ENCODE measurements at regions not wholly inside any gene's neighbourhood (a gene's known extent, or its start where the extent isn't known, plus 50 kb on each side); places are given as distances from the start of the nearest gene placed in this dataset.

DNA sequence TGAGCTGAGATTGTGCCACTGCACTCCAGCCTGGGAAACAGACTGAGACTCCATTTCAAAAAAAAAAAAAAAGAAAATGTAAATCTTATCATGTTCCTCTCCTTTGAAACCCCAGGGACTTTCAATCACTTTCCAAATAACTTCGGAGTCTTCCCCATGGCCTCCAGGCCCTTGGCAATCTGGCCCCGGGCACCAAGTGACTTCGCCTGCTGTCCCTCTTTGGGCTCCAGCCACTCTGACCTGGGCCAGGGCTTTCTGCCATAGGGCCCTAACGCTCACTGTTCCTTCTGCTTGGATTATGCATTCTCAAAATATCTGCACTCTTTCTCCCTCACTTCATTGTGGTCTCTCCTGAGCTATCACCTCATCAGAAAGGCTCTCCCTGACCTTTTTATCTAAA is 260.9 kb downstream of the KLF13 start:
- TF ChIP-seq, protein P1, sequence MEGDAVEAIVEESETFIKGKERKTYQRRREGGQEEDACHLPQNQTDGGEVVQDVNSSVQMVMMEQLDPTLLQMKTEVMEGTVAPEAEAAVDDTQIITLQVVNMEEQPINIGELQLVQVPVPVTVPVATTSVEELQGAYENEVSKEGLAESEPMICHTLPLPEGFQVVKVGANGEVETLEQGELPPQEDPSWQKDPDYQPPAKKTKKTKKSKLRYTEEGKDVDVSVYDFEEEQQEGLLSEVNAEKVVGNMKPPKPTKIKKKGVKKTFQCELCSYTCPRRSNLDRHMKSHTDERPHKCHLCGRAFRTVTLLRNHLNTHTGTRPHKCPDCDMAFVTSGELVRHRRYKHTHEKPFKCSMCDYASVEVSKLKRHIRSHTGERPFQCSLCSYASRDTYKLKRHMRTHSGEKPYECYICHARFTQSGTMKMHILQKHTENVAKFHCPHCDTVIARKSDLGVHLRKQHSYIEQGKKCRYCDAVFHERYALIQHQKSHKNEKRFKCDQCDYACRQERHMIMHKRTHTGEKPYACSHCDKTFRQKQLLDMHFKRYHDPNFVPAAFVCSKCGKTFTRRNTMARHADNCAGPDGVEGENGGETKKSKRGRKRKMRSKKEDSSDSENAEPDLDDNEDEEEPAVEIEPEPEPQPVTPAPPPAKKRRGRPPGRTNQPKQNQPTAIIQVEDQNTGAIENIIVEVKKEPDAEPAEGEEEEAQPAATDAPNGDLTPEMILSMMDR (IDR thresholded peaks at IDR 0.05; ENCODE audit: low read depth, low read length) = no peak
- no peak for TF ChIP-seq EZH2phosphoT487 (IDR thresholded peaks at IDR 0.05; ENCODE audit: low read depth)
